Activated T-helper 1 cell treated with anti-CD3 and anti-CD28 coated beads, Interleukin-12 subunit alpha, Interleukin-12 subunit beta, Interleukin-2, Interleukin-4 antibody, amounts not matched to agents 30 ng/mL and 10 ng/mL and 1 ng/mL, durations not matched to agents 14 hours and 24 hours and 36 hours (primary cell): ENCODE measurements at regions not wholly inside any gene's neighbourhood (a gene's known extent, or its start where the extent isn't known, plus 50 kb on each side); places are given as distances from the start of the nearest gene placed in this dataset.

Experiments used
- DNase-seq: peaks from one replicate; pipeline ENCODE4 v3.0.0; 2021; ENCODE audit warnings: low spot score
- H3K27ac Mint-ChIP-seq: one replicate; pipeline ENCODE4 v1.8.0; 2021; ENCODE audit warnings: mild to moderate bottlenecking, mixed read lengths
- H3K27me3 Mint-ChIP-seq: one replicate; pipeline ENCODE4 v1.8.0; 2022; ENCODE audit warnings: mild to moderate bottlenecking, moderate library complexity, mixed read lengths; ENCODE audit not compliant: insufficient read depth
- H3K36me3 Mint-ChIP-seq: one replicate; pipeline ENCODE4 v1.8.0; 2021; ENCODE audit warnings: low read depth, mixed read lengths
- H3K4me1 Mint-ChIP-seq: one replicate; pipeline ENCODE4 v1.8.0; 2021; ENCODE audit warnings: low read depth, mixed read lengths
- H3K4me3 Mint-ChIP-seq: one replicate; pipeline ENCODE4 v1.8.0; 2021; ENCODE audit warnings: mild to moderate bottlenecking, moderate library complexity, mixed read lengths
- H3K9me3 Mint-ChIP-seq: one replicate; pipeline ENCODE4 v1.8.0; 2021; ENCODE audit warnings: mixed read lengths
- intact Hi-C: fragments of 100-400 bp; cut with micrococcal nuclease; formaldehyde crosslinking; loops from one replicate; pipeline ENCODE4 v1.15.1; 2024

GRCh38 chr20:50400705-50401586, 109.2 kb upstream of the PTPN1 start:
- no peak overlapping the region for H3K27ac Mint-ChIP-seq

GRCh38 chr20:50401587-50402418, 108.4 kb upstream of the PTPN1 start:
- Mint-ChIP-seq H3K27me3 (peaks cover 16% of the 10 kb centered on the region), H3K4me3 (no peak overlapping the region), H3K36me3 (no peaks in the 10 kb centered on the region), H3K9me3 (no peaks in the 10 kb centered on the region), H3K4me1 (no peaks in the 10 kb centered on the region), H3K27ac (no peak overlapping the region)
- intact Hi-C loops, result no loop called here
- DNase-seq, result no peak

More at GRCh38 chr20:50400705-50401586, 109.2 kb upstream of the PTPN1 start:
- intact Hi-C loops, result no loop called here
- H3K36me3 Mint-ChIP-seq, result no peaks in the 10 kb centered on the region
- DNase-seq, result no peak
- H3K4me3 Mint-ChIP-seq, result no peak overlapping the region
- no peaks in the 10 kb centered on the region for H3K4me1 Mint-ChIP-seq
- peaks cover 16% of the 10 kb centered on the region for H3K27me3 Mint-ChIP-seq
- no peaks in the 10 kb centered on the region for H3K9me3 Mint-ChIP-seq

DNA sequence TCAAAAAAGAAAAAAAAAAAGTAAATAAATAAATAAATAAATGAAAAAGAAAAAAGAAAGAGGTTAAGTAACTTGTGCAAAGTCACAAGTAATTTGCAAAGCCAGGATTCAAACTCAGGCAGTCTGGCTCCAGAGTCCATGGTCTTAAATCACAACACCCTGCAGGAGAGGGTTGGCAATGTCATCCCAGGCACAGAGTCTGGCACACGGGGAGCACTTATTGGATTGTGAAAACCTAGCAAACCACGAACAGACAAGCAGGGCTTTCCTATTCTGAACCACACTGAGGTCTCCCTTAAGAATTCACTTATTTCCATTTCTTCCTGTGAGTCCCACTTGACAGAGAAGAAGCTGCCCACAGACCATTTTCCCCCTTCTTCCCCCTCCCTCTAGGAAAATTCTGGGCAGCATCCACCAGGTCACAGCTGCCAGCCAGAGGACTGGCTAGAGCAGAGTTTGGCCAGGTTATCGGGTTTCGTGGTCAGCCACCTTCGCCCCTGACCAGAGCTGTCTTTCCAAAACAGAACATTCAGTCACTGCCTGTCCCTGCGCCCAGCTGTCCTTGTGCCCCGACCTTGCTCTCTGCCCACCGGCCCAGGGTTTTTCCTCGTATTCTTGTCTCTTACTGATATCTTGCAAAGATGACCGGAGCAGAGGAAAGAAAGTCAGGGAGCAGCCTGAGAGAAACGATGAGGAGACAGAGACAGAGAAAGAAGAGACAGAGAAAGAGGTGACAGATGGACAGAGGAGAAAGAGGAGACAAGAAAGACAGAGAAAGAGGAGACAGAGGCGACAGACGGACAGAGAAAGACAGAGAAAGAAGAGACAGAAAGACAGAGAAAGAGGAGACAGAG, 106.4 kb upstream of the PTPN1 start:
- intact Hi-C loops, result no loop called here
- H3K27me3 Mint-ChIP-seq, result peaks cover 17% of the 10 kb centered on the region
- no peak for DNase-seq
- no peaks in the 10 kb centered on the region for H3K9me3 Mint-ChIP-seq
- no peak overlapping the region for H3K27ac Mint-ChIP-seq
- H3K4me3 Mint-ChIP-seq, result no peak overlapping the region
- no peaks in the 10 kb centered on the region for H3K4me1 Mint-ChIP-seq
- H3K36me3 Mint-ChIP-seq, result no peaks in the 10 kb centered on the region

- Mint-ChIP-seq H3K4me1 (no peaks in the 10 kb centered on the region), H3K4me3 (no peak overlapping the region), H3K36me3 (no peaks in the 10 kb centered on the region), H3K27ac (no peak overlapping the region), H3K9me3 (no peaks in the 10 kb centered on the region), H3K27me3 (peaks cover 25% of the 10 kb centered on the region)
- no peak for DNase-seq
- intact Hi-C loops, result no loop called here
Observed at GRCh38 chr20:50404419-50405234, 105.6 kb upstream of the PTPN1 start.

GRCh38 chr20:50405235-50405914, 104.8 kb upstream of the PTPN1 start:
- H3K4me3 Mint-ChIP-seq, result no peak overlapping the region

DNA sequence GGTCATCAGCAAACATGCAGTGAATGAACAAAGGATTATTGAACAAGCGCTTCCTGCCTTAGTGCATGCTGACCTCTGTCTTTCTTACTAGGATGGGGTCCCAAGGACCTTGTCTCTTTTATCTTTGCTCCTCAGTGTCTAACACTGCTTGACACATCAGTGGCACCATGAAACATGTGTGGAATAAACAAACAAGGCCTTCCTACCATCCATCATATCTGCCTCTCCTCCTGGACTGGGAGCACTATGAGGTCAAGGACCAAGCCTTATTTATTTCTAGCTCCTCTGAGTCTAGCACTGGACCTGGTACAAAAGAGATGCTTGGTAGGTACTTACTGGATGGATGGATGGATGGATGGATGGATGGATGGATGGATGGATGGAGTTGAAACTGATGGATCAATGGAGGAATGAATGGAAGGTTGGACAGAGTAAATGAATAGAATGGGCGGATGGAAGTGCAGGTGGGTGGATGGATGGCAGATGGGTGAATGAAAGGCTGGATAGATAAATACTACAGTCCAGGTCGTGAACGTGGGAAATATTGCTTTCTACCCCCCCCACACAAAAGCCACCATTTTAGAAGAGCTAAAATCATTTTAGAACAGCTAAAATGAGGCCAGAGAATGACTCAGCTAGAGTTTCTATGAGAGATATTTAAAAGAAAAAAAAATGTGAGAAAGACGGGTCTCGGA, 104.1 kb upstream of the PTPN1 start:
- no peak for DNase-seq
- Mint-ChIP-seq H3K36me3 (no peaks in the 10 kb centered on the region), H3K4me3 (no peak overlapping the region), H3K9me3 (no peaks in the 10 kb centered on the region), H3K27ac (no peak overlapping the region), H3K4me1 (no peaks in the 10 kb centered on the region), H3K27me3 (peaks cover 27% of the 10 kb centered on the region)
- intact Hi-C loops, result no loop called here

More at GRCh38 chr20:50405235-50405914, 104.8 kb upstream of the PTPN1 start:
- H3K9me3 Mint-ChIP-seq, result no peaks in the 10 kb centered on the region
- intact Hi-C loops, result no loop called here
- H3K4me1 Mint-ChIP-seq, result no peaks in the 10 kb centered on the region
- no peak for DNase-seq
- no peak overlapping the region for H3K27ac Mint-ChIP-seq
- peaks cover 27% of the 10 kb centered on the region for H3K27me3 Mint-ChIP-seq
- H3K36me3 Mint-ChIP-seq, result no peaks in the 10 kb centered on the region

GRCh38 chr20:50406610-50407136, 103.5 kb upstream of the PTPN1 start:
- no peaks in the 10 kb centered on the region for H3K36me3 Mint-ChIP-seq
- peaks cover 27% of the 10 kb centered on the region for H3K27me3 Mint-ChIP-seq
- intact Hi-C loops, result no loop called here
- DNase-seq, result no peak
- no peak overlapping the region for H3K4me3 Mint-ChIP-seq
- no peak overlapping the region for H3K27ac Mint-ChIP-seq
- H3K9me3 Mint-ChIP-seq, result no peaks in the 10 kb centered on the region
- no peaks in the 10 kb centered on the region for H3K4me1 Mint-ChIP-seq

DNA sequence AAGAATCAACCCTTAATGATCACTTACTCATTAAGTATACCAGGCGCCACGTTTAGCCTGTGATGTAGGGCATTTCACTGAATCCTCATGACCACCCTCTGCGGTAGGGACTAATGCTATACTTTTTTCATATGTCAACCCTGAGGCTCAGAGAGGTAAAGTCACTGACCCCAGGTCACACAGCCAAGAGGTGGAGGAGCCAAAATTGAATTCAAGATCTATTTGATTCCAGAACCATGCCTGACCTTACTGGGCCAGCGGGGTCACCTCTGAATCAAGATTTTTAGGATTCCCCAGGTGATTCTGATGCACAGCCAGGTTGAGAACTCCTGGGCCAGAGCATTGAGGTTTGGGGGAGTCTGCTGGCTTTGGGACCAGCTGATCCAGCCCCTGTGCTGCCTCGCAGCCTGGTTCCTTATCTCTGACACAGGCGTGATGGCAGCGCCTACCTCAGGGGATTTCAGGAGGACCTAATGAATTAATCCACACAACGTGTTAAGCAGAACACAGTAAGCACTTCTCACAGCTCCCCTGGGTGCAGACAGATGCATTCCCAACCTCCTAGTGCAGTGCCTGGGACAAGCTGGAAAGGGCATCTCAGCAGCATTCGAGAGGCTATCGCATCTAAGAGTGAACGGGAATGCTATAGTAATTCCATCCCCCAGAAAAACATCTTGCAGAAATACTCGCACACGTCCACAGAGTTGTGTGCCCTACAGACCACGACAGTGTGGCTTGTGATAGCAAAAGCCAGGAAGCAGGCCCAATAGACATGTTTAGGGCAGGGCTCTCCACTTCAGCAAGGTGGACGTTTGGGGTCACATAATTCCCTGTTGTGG, 101.4 kb upstream of the PTPN1 start:
- no peak for DNase-seq
- H3K4me3 Mint-ChIP-seq, result no peak overlapping the region
- no peak overlapping the region for H3K27ac Mint-ChIP-seq
- intact Hi-C loops, result no loop called here
- no peaks in the 10 kb centered on the region for H3K36me3 Mint-ChIP-seq
- H3K27me3 Mint-ChIP-seq, result peaks cover 35% of the 10 kb centered on the region
- no peaks in the 10 kb centered on the region for H3K9me3 Mint-ChIP-seq
- H3K4me1 Mint-ChIP-seq, result no peaks in the 10 kb centered on the region

- Mint-ChIP-seq H3K36me3 (no peaks in the 10 kb centered on the region), H3K27ac (no peak overlapping the region), H3K27me3 (peaks cover 28% of the 10 kb centered on the region), H3K9me3 (no peaks in the 10 kb centered on the region), H3K4me3 (no peak overlapping the region), H3K4me1 (no peaks in the 10 kb centered on the region)
- intact Hi-C loops, result no loop called here
- DNase-seq, result no peak
Observed at GRCh38 chr20:50409495-50409894, 100.7 kb upstream of the PTPN1 start.

DNA sequence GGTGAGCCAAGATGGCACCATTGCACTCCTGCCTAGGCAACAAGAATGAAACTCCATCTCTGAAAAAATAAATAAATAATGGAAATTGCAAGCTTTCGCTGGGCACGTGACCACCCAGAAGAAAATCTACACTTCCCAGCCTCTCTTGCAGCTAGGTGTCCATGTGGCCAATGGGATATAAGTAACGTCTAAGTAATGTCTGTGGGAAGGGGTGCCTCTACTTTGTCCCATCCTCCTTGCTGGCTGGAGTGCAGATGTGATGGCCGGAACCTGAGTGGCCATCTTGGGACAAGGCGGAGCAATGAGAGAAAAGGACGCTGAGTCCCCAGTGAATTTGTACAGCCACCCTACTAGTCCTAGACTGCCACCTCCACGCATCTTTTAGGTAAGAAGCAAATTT, 99.8 kb upstream of the PTPN1 start:
- intact Hi-C loops, result no loop called here
- no peak overlapping the region for H3K4me3 Mint-ChIP-seq
- no peak for DNase-seq
- no peaks in the 10 kb centered on the region for H3K4me1 Mint-ChIP-seq
- no peak overlapping the region for H3K27ac Mint-ChIP-seq
- H3K36me3 Mint-ChIP-seq, result no peaks in the 10 kb centered on the region
- peaks cover 26% of the 10 kb centered on the region for H3K27me3 Mint-ChIP-seq
- H3K9me3 Mint-ChIP-seq, result no peaks in the 10 kb centered on the region
